ENCODE measurements at regions not wholly inside any gene's neighbourhood (a gene's known extent, or its start where the extent isn't known, plus 50 kb on each side); places are given as distances from the start of the nearest gene placed in this dataset.

DNA sequence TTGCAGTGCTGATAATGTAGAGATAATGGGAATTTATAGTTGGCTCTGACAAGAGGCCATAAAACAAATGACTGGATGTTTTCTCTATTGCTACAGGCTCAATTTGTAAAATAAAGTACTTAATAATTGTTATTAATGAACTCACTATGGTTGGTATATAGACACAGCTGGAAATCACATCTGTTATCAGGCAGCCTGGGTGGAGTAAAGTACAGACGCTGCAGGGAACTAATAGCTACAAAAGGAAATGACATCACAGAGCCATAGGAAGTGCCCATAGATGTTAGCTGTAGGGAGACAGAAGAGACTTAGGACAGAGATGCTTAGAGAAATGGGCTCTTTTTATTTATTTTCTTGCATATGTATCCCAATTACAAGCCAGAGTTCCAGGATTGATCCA lies 81.0 kb upstream of the SNX19 start:
- no peaks in the 10 kb centered on the region for H3K36me3 Mint-ChIP-seq
- no peaks in the 10 kb centered on the region for H3K4me1 Mint-ChIP-seq (ENCODE audit: unreplicated experiment)
- H3K27me3 Mint-ChIP-seq: peaks cover 15% of the 10 kb centered on the region
- H3K9me3 Mint-ChIP-seq: no peaks in the 10 kb centered on the region
- no peak overlapping the region for H3K27ac Mint-ChIP-seq
- no peak overlapping the region for H3K4me3 Mint-ChIP-seq
- TF ChIP-seq, protein P1, sequence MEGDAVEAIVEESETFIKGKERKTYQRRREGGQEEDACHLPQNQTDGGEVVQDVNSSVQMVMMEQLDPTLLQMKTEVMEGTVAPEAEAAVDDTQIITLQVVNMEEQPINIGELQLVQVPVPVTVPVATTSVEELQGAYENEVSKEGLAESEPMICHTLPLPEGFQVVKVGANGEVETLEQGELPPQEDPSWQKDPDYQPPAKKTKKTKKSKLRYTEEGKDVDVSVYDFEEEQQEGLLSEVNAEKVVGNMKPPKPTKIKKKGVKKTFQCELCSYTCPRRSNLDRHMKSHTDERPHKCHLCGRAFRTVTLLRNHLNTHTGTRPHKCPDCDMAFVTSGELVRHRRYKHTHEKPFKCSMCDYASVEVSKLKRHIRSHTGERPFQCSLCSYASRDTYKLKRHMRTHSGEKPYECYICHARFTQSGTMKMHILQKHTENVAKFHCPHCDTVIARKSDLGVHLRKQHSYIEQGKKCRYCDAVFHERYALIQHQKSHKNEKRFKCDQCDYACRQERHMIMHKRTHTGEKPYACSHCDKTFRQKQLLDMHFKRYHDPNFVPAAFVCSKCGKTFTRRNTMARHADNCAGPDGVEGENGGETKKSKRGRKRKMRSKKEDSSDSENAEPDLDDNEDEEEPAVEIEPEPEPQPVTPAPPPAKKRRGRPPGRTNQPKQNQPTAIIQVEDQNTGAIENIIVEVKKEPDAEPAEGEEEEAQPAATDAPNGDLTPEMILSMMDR (conservative IDR thresholded peaks at IDR 0.05): no peak
- DNase-seq (ENCODE audit: extremely low spot score, unreplicated experiment): no peak

DNA sequence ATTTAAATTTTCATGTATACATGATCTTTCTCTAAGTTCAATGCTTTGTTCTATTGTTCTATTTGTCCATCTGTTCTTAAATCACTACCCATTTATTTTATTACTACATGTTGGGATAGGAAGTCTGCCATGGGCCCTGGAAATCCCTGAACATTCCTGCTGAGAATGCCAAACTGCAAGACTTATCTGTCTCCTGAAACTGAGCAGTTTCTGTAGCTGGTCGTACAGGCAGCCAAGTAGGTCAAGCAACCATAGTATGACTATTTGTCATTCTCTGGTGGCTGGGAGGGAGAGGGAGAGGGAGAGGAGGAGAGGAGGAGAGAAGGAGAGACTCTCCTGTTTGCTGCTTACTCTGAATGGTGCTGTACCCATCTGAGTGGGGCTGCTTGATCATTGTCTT lies 82.8 kb upstream of the SNX19 start:
- Mint-ChIP-seq H3K4me3 (no peak overlapping the region), H3K36me3 (no peaks in the 10 kb centered on the region), H3K27ac (no peak overlapping the region), H3K4me1 (ENCODE audit: unreplicated experiment) (no peaks in the 10 kb centered on the region), H3K9me3 (no peaks in the 10 kb centered on the region), H3K27me3 (peaks cover 12% of the 10 kb centered on the region)
- no peak for DNase-seq (ENCODE audit: extremely low spot score, unreplicated experiment)
- TF ChIP-seq, protein P1 (conservative IDR thresholded peaks at IDR 0.05): no peak

DNA sequence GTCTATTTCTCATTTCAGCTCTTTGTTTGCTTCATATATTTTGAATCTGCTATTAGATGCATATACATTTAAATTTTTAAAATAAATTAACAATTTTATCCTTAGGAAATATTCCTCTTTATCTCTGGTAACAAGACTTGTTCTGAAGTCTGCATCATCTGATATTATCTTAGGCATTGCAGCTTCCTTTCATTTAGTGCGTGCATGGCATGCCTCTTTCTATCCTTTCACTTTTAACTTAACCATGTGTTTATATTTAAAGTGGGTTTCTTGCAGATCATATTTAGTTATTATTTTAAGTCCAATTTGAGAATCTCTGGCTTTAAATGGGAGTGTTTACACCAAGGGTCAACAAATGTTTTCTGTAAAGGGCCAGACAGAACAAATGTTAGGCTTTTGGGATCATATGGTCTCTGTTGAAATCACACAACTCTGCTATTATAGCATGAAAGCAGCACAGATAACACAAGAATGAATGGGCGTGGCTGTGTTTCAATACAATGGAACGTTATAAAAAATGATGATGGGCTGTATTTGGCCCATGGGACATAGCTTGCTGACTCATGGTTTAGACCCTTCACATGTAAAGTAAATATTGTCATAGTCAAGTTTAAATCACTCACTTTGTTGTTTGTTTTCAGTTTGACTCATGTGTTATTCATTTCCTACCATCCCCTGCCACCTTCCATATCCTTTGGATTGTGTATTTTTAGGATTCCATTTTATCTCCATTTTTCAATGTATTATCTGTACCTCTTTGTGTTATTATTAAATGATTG lies 83.9 kb upstream of the SNX19 start:
- Mint-ChIP-seq H3K27ac (no peak overlapping the region), H3K36me3 (no peaks in the 10 kb centered on the region), H3K4me1 (ENCODE audit: unreplicated experiment) (no peaks in the 10 kb centered on the region), H3K9me3 (no peaks in the 10 kb centered on the region), H3K4me3 (no peak overlapping the region), H3K27me3 (peaks cover 4% of the 10 kb centered on the region)
- TF ChIP-seq, protein P1 (conservative IDR thresholded peaks at IDR 0.05): no peak
- no peak for DNase-seq (ENCODE audit: extremely low spot score, unreplicated experiment)

DNA sequence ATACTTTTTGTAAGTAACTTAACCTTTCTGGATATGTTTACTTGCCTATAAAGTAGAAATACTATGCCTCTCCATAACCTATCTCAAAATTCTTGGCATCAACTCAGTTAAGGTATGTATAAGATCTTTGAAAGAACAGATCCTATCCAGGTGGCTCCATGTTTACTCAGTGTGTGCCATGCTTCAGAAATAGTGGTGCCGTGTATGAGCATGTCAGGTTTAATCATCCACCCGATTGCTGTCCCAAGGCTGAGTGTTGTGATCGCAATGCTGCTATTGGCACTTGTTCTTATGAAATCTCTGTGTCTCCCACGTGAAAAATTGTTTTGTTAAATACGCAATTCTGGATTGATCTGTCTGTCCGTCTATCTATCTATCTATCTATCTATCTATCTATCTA lies 85.9 kb upstream of the SNX19 start:
- TF ChIP-seq, protein P1 (conservative IDR thresholded peaks at IDR 0.05): no peak
- H3K27ac Mint-ChIP-seq: no peak overlapping the region
- H3K4me3 Mint-ChIP-seq: no peak overlapping the region
- no peaks in the 10 kb centered on the region for H3K36me3 Mint-ChIP-seq
- no peaks in the 10 kb centered on the region for H3K4me1 Mint-ChIP-seq (ENCODE audit: unreplicated experiment)
- H3K9me3 Mint-ChIP-seq: no peaks in the 10 kb centered on the region
- DNase-seq (ENCODE audit: extremely low spot score, unreplicated experiment): no peak
- H3K27me3 Mint-ChIP-seq: no peaks in the 10 kb centered on the region

DNA sequence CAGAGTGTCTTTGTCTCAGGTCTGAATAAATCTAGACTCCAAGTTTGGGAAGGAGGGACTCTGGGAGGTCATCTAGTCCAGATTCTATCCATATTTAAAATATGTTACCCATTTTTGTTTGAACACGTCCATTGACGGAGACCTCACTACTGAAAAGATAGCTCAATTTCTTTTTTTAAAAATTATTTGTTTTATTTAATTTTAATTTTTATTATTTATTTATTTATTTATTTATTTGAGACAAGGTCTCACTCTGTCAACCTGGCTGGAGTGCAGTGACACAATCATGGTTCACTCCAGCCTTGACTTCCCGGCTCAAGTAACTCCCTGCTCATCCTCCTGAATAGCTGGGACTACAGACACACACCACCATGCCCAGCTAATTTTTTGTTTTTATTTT lies 89.5 kb upstream of the SNX19 start:
- TF ChIP-seq, protein P1 (conservative IDR thresholded peaks at IDR 0.05): no peak
- H3K4me1 Mint-ChIP-seq (ENCODE audit: unreplicated experiment): no peaks in the 10 kb centered on the region
- H3K4me3 Mint-ChIP-seq: no peak overlapping the region
- H3K36me3 Mint-ChIP-seq: no peaks in the 10 kb centered on the region
- H3K27ac Mint-ChIP-seq: no peak overlapping the region
- peaks cover 4% of the 10 kb centered on the region for H3K27me3 Mint-ChIP-seq
- no peaks in the 10 kb centered on the region for H3K9me3 Mint-ChIP-seq
- no peak for DNase-seq (ENCODE audit: extremely low spot score, unreplicated experiment)
